ENCODE measurements at regions not wholly inside any gene's neighbourhood (a gene's known extent, or its start where the extent isn't known, plus 50 kb on each side); places are given as distances from the start of the nearest gene placed in this dataset.

GRCh38 chr13:91097269-91097668, 250.2 kb upstream of the MIR17HG start:
- TF ChIP-seq, protein P1, sequence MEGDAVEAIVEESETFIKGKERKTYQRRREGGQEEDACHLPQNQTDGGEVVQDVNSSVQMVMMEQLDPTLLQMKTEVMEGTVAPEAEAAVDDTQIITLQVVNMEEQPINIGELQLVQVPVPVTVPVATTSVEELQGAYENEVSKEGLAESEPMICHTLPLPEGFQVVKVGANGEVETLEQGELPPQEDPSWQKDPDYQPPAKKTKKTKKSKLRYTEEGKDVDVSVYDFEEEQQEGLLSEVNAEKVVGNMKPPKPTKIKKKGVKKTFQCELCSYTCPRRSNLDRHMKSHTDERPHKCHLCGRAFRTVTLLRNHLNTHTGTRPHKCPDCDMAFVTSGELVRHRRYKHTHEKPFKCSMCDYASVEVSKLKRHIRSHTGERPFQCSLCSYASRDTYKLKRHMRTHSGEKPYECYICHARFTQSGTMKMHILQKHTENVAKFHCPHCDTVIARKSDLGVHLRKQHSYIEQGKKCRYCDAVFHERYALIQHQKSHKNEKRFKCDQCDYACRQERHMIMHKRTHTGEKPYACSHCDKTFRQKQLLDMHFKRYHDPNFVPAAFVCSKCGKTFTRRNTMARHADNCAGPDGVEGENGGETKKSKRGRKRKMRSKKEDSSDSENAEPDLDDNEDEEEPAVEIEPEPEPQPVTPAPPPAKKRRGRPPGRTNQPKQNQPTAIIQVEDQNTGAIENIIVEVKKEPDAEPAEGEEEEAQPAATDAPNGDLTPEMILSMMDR (tag by site-specific recombination; IDR thresholded peaks at IDR 0.05): no peak
- TF ChIP-seq, protein P2, sequence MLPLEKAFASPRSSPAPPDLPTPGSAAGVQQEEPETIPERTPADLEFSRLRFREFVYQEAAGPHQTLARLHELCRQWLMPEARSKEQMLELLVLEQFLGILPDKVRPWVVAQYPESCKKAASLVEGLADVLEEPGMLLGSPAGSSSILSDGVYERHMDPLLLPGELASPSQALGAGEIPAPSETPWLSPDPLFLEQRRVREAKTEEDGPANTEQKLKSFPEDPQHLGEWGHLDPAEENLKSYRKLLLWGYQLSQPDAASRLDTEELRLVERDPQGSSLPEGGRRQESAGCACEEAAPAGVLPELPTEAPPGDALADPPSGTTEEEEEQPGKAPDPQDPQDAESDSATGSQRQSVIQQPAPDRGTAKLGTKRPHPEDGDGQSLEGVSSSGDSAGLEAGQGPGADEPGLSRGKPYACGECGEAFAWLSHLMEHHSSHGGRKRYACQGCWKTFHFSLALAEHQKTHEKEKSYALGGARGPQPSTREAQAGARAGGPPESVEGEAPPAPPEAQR (tag by site-specific recombination; IDR thresholded peaks at IDR 0.05): no peak
- TF ChIP-seq ZNF785 (tag by site-specific recombination; IDR thresholded peaks at IDR 0.05): no peak
- TF ChIP-seq SP2 (tag by site-specific recombination; IDR thresholded peaks at IDR 0.05): no peak
- TF ChIP-seq TRIM28 (IDR thresholded peaks at IDR 0.05; ENCODE audit: borderline replicate concordance, low read length): no peak
- no peak for TF ChIP-seq SETDB1 (IDR thresholded peaks at IDR 0.05; ENCODE audit: insufficient read length, low read length)
- TF ChIP-seq ZNF776 (tag by site-specific recombination; IDR thresholded peaks at IDR 0.05; ENCODE audit: borderline replicate concordance): no peak
- TF ChIP-seq GLIS1 (tag by site-specific recombination; IDR thresholded peaks at IDR 0.05): no peak

Measured in HEK293 (cell line).